Esophagus squamous epithelium (tissue), 4 donors: ENCODE measurements at regions not wholly inside any gene's neighbourhood (a gene's known extent, or its start where the extent isn't known, plus 50 kb on each side); places are given as distances from the start of the nearest gene placed in this dataset.

ENCODE experiments used
- CTCF ChIP-seq, 6 experiments: fragments of 450-650 bp in 4 of 6; fragments of 200-600 bp in 2 of 6; sonication (generic) in 2 of 6; IDR thresholded peaks; one replicate each; pipeline ENCODE4 v1.5.1; 2016 to 2019; ENCODE audit warnings: antibody characterized with exemption in 6 of 6, mild to moderate bottlenecking in 4 of 6, moderate library complexity in 4 of 6
- POLR2A ChIP-seq, 4 donors: fragments of 450-650 bp; IDR thresholded peaks; one replicate each; pipeline ENCODE4 v1.6.1; 2017; ENCODE audit warnings: antibody characterized with exemption in 4 of 4, mild to moderate bottlenecking in 4 of 4, moderate library complexity in 3 of 4

- TF ChIP-seq CTCF (IDR thresholded peaks at IDR 0.05) = no peak
- TF ChIP-seq POLR2A (IDR thresholded peaks at IDR 0.05) = no peak
These were observed 332.5 kb upstream of the TRAM1L1 start for GRCh38 chr4:117417856-117418255.
